Keratinocyte (primary cell): ENCODE measurements at regions not wholly inside any gene's neighbourhood (a gene's known extent, or its start where the extent isn't known, plus 50 kb on each side); places are given as distances from the start of the nearest gene placed in this dataset.

ENCODE experiments used
- DNase-seq: peaks from one replicate; pipeline ENCODE4 v3.0.0-alpha.2; 2011; ENCODE audit warnings: low read depth, missing footprints, low spot score
- FAIRE-seq: peaks from 2 replicates; lab custom pipeline; 2011; peaks lifted over from hg19 to GRCh38; lab: Jason Lieb, UNC
- H2AFZ ChIP-seq: 2 replicates; pipeline ENCODE4 v1.6.0; 2012; ENCODE audit warnings: low read length, control low read depth, inconsistent platforms; ENCODE audit not compliant: control insufficient read depth
- H3K27ac ChIP-seq: 2 replicates; pipeline ENCODE4 v1.5.1; 2011; ENCODE audit warnings: low read length; ENCODE audit not compliant: control insufficient read depth, insufficient read depth
- H3K27me3 ChIP-seq: 3 replicates; pipeline ENCODE4 v1.6.0; 2011; ENCODE audit warnings: low read length; ENCODE audit not compliant: control insufficient read depth, insufficient read depth; ENCODE audit errors: extremely low read depth
- H3K36me3 ChIP-seq, 2 experiments: 2 replicates in 1 of 2; 3 replicates in 1 of 2; pipeline ENCODE4 v1.5.1; 2011; ENCODE audit warnings: low read length in 2 of 2, mild to moderate bottlenecking in 1 of 2; ENCODE audit not compliant: control insufficient read depth in 2 of 2, insufficient read depth in 2 of 2; ENCODE audit errors: extremely low read depth in 1 of 2
- H3K4me1 ChIP-seq: 3 replicates; pipeline ENCODE4 v1.5.1; 2011; ENCODE audit warnings: low read length; ENCODE audit not compliant: control insufficient read depth, insufficient read depth; ENCODE audit errors: extremely low read depth
- H3K4me2 ChIP-seq: 3 replicates; pipeline ENCODE4 v1.6.0; 2011; ENCODE audit warnings: low read depth, low read length; ENCODE audit not compliant: control insufficient read depth, insufficient read depth; ENCODE audit errors: extremely low read depth
- H3K4me3 ChIP-seq, 3 experiments: fragments of 200-600 bp in 1 of 3; sonication (generic) in 1 of 3; 2 replicates in 2 of 3; 3 replicates in 1 of 3; pipeline ENCODE4 v1.5.1; 2011 to 2016; ENCODE audit warnings: low read length in 3 of 3, mild to moderate bottlenecking in 3 of 3, control low read depth in 2 of 3, inconsistent platforms in 1 of 3, low read depth in 1 of 3, mixed read lengths in 1 of 3, mixed run types in 1 of 3, moderate library complexity in 1 of 3; ENCODE audit not compliant: control insufficient read depth in 2 of 3, insufficient read depth in 2 of 3; ENCODE audit errors: extremely low read depth in 1 of 3
- H3K79me2 ChIP-seq: 2 replicates; pipeline ENCODE4 v1.6.0; 2012; ENCODE audit warnings: low read length; ENCODE audit not compliant: control insufficient read depth, insufficient read depth
- H3K9ac ChIP-seq: 3 replicates; pipeline ENCODE4 v1.6.0; 2011; ENCODE audit warnings: low read length; ENCODE audit not compliant: control insufficient read depth, insufficient read depth; ENCODE audit errors: extremely low read depth
- H3K9me1 ChIP-seq: 3 replicates; pipeline ENCODE4 v1.6.0; 2011; ENCODE audit warnings: low read length; ENCODE audit not compliant: control insufficient read depth, insufficient read depth; ENCODE audit errors: extremely low read depth
- H3K9me3 ChIP-seq: 2 replicates; pipeline ENCODE4 v1.5.1; 2012; ENCODE audit warnings: low read depth, low read length; ENCODE audit not compliant: control insufficient read depth
- H4K20me1 ChIP-seq: 3 replicates; pipeline ENCODE4 v1.6.0; 2011; ENCODE audit warnings: low read length; ENCODE audit not compliant: control insufficient read depth, insufficient read depth; ENCODE audit errors: extremely low read depth
- CTCF ChIP-seq, 3 experiments: IDR thresholded peaks in 1 of 3; conservative IDR thresholded peaks in 1 of 3; optimal IDR thresholded peaks in 1 of 3; 2 replicates in 2 of 3; 3 replicates in 1 of 3; pipeline versions ENCODE3 to v1.5.1; 2011; ENCODE audit warnings: low read length in 3 of 3, mild to moderate bottlenecking in 3 of 3, moderate library complexity in 2 of 3, control low read depth in 1 of 3, inconsistent platforms in 1 of 3; ENCODE audit not compliant: insufficient read depth in 2 of 3; ENCODE audit errors: extremely low read depth in 1 of 3
- EZH2 ChIP-seq: IDR thresholded peaks from one replicate; pipeline ENCODE4 v1.6.1; 2012; ENCODE audit warnings: inconsistent platforms, mild to moderate bottlenecking, low read length, moderate library complexity
- dilution Hi-C: fragments of 300-500 bp; cut with MboI; formaldehyde crosslinking; loops from one replicate; pipeline ENCODE4 v1.7.0; 2020; ENCODE audit warnings: low sequenced_read_pairs; ENCODE audit not compliant: extremely low pct_ligation_motif_present

DNA sequence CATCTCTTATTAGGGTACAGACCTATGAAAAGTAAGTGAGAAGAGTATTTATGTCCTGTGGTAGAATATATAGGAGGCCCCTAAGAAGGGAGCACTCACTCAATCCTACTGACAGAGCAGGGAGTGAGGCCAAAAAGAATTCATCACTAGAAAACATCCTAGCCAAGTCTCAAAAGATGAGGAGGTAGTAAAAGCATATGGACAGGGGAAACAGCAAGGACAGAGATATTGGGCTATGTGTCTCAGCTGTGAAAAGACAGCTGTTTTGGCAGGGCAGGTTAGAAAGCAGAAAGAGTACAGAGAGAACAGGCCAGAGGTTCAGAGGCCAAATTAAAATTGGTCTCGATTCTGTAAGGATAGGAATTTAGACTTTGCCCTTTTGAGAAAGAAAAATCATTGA is 548.3 kb upstream of the ANKRD30A start:
- Histone ChIP-seq H3K4me2 (no peak overlapping the region), H3K27ac (no peak overlapping the region), H3K36me3 (no peaks in the 10 kb centered on the region), H3K9me1 (no peaks in the 10 kb centered on the region), H3K4me1 (peaks cover 4% of the 10 kb centered on the region), H3K4me3 (no peak overlapping the region), H3K27me3 (no peaks in the 10 kb centered on the region), H4K20me1 (no peaks in the 10 kb centered on the region), H3K9me3 (no peaks in the 10 kb centered on the region), H3K79me2 (no peaks in the 10 kb centered on the region), H3K9ac (no peak overlapping the region), H2AFZ (no peak overlapping the region)
- DNase-seq (no peak), FAIRE-seq (no peak)
- dilution Hi-C loops = no loop called here
- no peak for TF ChIP-seq EZH2
- no peak for TF ChIP-seq CTCF (optimal IDR thresholded peaks at IDR 0.05 in 1 of 3, IDR thresholded peaks at IDR 0.05 in 1 of 3, conservative IDR thresholded peaks at IDR 0.05 in 1 of 3; ENCODE audit: extremely low read depth in 1 of 3, insufficient read depth in 2 of 3, low read length in 3 of 3)

GRCh38 chr10:36574207-36574606 is 551.2 kb upstream of the ANKRD30A start:
- FAIRE-seq = no peak

More at GRCh38 chr10:36574207-36574606, 551.2 kb upstream of the ANKRD30A start:
- Histone ChIP-seq H3K4me2 (no peak overlapping the region), H3K9ac (no peak overlapping the region), H3K4me1 (peaks cover 4% of the 10 kb centered on the region), H4K20me1 (no peaks in the 10 kb centered on the region), H3K27me3 (no peaks in the 10 kb centered on the region), H3K36me3 (no peaks in the 10 kb centered on the region), H3K79me2 (no peaks in the 10 kb centered on the region), H3K27ac (no peak overlapping the region), H3K9me3 (no peaks in the 10 kb centered on the region), H2AFZ (no peak overlapping the region), H3K9me1 (no peaks in the 10 kb centered on the region), H3K4me3 (no peak overlapping the region)
- no peak for TF ChIP-seq EZH2
- no peak for TF ChIP-seq CTCF (optimal IDR thresholded peaks at IDR 0.05 in 1 of 3, IDR thresholded peaks at IDR 0.05 in 1 of 3, conservative IDR thresholded peaks at IDR 0.05 in 1 of 3; ENCODE audit: extremely low read depth in 1 of 3, insufficient read depth in 2 of 3, low read length in 3 of 3)
- DNase-seq = no peak
- dilution Hi-C loops = no loop called here
